ENCODE measurements at regions not wholly inside any gene's neighbourhood (a gene's known extent, or its start where the extent isn't known, plus 50 kb on each side); places are given as distances from the start of the nearest gene placed in this dataset.

DNA sequence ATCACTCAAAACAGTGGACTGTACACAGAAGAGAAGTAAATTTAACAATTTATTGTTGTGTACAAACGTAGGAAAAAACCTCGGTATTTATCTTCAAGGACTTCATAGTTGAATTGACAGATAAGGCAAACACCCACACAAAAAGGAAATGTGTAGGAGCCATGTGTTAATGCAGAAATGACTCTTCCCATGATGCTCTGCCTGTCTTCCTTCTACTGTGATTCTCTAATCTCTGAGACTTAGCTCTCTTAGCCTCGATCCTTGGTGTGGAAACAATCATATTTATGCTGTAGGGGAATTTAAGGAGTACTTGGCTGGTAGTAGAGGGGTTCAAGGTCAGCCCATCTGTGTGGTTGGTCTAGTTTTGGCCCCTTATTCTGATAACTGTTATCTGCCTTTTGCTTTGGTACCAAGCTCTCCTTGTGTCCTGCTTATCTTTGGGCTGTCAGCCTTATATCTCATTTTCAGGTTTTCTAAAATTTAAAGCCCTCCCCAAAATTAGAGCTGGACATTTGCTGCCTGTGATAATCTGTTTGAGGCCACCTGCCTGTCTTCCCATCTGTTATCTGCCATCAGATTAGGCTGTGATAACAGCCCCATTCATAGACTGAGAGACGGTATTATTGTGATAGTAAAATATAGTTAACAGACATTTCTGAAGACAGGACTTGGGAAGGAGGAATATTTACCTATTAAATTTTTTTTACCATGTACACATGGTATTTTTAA is 81.7 kb downstream of the GPR85 start:
- TF ChIP-seq, protein P1, sequence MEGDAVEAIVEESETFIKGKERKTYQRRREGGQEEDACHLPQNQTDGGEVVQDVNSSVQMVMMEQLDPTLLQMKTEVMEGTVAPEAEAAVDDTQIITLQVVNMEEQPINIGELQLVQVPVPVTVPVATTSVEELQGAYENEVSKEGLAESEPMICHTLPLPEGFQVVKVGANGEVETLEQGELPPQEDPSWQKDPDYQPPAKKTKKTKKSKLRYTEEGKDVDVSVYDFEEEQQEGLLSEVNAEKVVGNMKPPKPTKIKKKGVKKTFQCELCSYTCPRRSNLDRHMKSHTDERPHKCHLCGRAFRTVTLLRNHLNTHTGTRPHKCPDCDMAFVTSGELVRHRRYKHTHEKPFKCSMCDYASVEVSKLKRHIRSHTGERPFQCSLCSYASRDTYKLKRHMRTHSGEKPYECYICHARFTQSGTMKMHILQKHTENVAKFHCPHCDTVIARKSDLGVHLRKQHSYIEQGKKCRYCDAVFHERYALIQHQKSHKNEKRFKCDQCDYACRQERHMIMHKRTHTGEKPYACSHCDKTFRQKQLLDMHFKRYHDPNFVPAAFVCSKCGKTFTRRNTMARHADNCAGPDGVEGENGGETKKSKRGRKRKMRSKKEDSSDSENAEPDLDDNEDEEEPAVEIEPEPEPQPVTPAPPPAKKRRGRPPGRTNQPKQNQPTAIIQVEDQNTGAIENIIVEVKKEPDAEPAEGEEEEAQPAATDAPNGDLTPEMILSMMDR (IDR thresholded peaks at IDR 0.05 in 8 of 11, conservative IDR thresholded peaks at IDR 0.05 in 3 of 11): no peak
- no peak for TF ChIP-seq POLR2AphosphoS5 (IDR thresholded peaks at IDR 0.05)
- no peak for TF ChIP-seq POLR2A (IDR thresholded peaks at IDR 0.05)

Measured in spleen (tissue), 7 donors.